GM18951 (cell line): ENCODE measurements at regions not wholly inside any gene's neighbourhood (a gene's known extent, or its start where the extent isn't known, plus 50 kb on each side); places are given as distances from the start of the nearest gene placed in this dataset.
"Not testable (repeated sequence)": the region's sequence is repeated elsewhere in the genome, so short reads cannot be mapped to it uniquely, and the experiment has no call there.

Experiments
- POLR2A ChIP-seq: IDR thresholded peaks from 4 replicates; pipeline ENCODE4 v1.6.1; 2011; ENCODE audit warnings: mild to moderate bottlenecking; ENCODE audit not compliant: insufficient read length, insufficient read depth; ENCODE audit errors: extremely low read depth
- in situ Hi-C: fragments of 300-500 bp; cut with MboI; formaldehyde crosslinking; loops from one replicate; pipeline ENCODE4 v1.12.0; 2022; ENCODE audit warnings: low sequenced_read_pairs, mixed read lengths, inconsistent platforms; ENCODE audit not compliant: unreplicated experiment

GRCh38 chr13:97873398-97873797 lies 80.1 kb upstream of the IPO5 start:
- no peak for TF ChIP-seq POLR2A
- in situ Hi-C loops: loop anchor here (25.0 kb wide), 2 partner anchors 539 to 964 kb away; no protein-coding TSS in a partner anchor

GRCh38 chr13:97875218-97875617 lies 78.3 kb upstream of the IPO5 start:
- TF ChIP-seq POLR2A: no peak
- in situ Hi-C loops: no loop called here

- TF ChIP-seq POLR2A: no peak
- in situ Hi-C loops: no loop called here
These were observed 77.6 kb upstream of the IPO5 start for GRCh38 chr13:97875911-97876310.

GRCh38 chr13:97878431-97879375 lies 74.8 kb upstream of the IPO5 start:
- no peak for TF ChIP-seq POLR2A
- in situ Hi-C loops: no loop called here

- in situ Hi-C loops: no loop called here
- no peak for TF ChIP-seq POLR2A
These were observed 73.7 kb upstream of the IPO5 start for GRCh38 chr13:97879646-97880310.

- in situ Hi-C loops: no loop called here
- TF ChIP-seq POLR2A: no peak
These were observed 73.2 kb upstream of the IPO5 start for GRCh38 chr13:97880311-97880675.

GRCh38 chr13:97881556-97881955 lies 71.9 kb upstream of the IPO5 start:
- TF ChIP-seq POLR2A: no peak
- in situ Hi-C loops: no loop called here

GRCh38 chr13:97883396-97883795 lies 70.1 kb upstream of the IPO5 start:
- in situ Hi-C loops: no loop called here

GRCh38 chr13:97884707-97885468 lies 68.6 kb upstream of the IPO5 start:
- TF ChIP-seq POLR2A: no peak
- in situ Hi-C loops: no loop called here

More at GRCh38 chr13:97883396-97883795, 70.1 kb upstream of the IPO5 start:
- TF ChIP-seq POLR2A: no peak

GRCh38 chr13:97885641-97886040 lies 67.8 kb upstream of the IPO5 start:
- in situ Hi-C loops: no loop called here
- TF ChIP-seq POLR2A: no peak

- TF ChIP-seq POLR2A: no peak
- in situ Hi-C loops: no loop called here
These were observed 63.7 kb upstream of the IPO5 start for GRCh38 chr13:97889803-97890202.

GRCh38 chr13:97890573-97890972 lies 62.9 kb upstream of the IPO5 start:
- no peak for TF ChIP-seq POLR2A
- in situ Hi-C loops: no loop called here

- in situ Hi-C loops: not testable (repeated sequence)
These were observed 61.5 kb upstream of the IPO5 start for GRCh38 chr13:97891964-97892363.
